A673 (cell line): ENCODE measurements at regions not wholly inside any gene's neighbourhood (a gene's known extent, or its start where the extent isn't known, plus 50 kb on each side); places are given as distances from the start of the nearest gene placed in this dataset.
"Not testable (repeated sequence)": the region's sequence is repeated elsewhere in the genome, so short reads cannot be mapped to it uniquely, and the experiment has no call there.

Experiments
- BruUV-seq: library from RNA; stranded (reverse); fragments of 400-500 nt; replicated peaks from 2 replicates; lab custom pipeline; 2021; lab: Mats Ljungman, UMichigan
- CTCF ChIA-PET: fragments of 300-600 bp; sonication (Branson Sonifier 250); formaldehyde crosslinking; loops from one replicate; lab custom pipeline; 2022; ENCODE audit warnings: antibody characterized with exemption; lab: Charles Lee
- POLR2A ChIA-PET: fragments of 300-600 bp; sonication (Branson Sonifier 250); formaldehyde crosslinking; loops from one replicate; lab custom pipeline; 2022; ENCODE audit warnings: antibody characterized with exemption; ENCODE audit not compliant: low non-redundant PET; lab: Charles Lee
- DNase-seq: peaks from one replicate; pipeline ENCODE4 v3.0.0-alpha.2; 2015; ENCODE audit warnings: low spot score
- H3K27ac ChIP-seq: fragments of 200-600 bp; sonication (generic); 2 replicates; pipeline ENCODE4 v1.5.1; 2016; ENCODE audit warnings: mixed run types, low read depth, mild to moderate bottlenecking, mixed read lengths, antibody characterized with exemption, low read length; ENCODE audit not compliant: poor library complexity, severe bottlenecking
- H3K27me3 ChIP-seq: fragments of 200-600 bp; sonication (generic); replicated peaks from 2 replicates; pipeline ENCODE4 v1.6.1; 2017; ENCODE audit warnings: mixed run types, low read depth, mild to moderate bottlenecking, mixed read lengths, antibody characterized with exemption, low read length; ENCODE audit not compliant: insufficient read depth, poor library complexity
- H3K36me3 ChIP-seq: fragments of 200-600 bp; sonication (generic); 2 replicates; pipeline ENCODE4 v1.6.1; 2016; ENCODE audit warnings: mixed run types, mild to moderate bottlenecking, mixed read lengths, antibody characterized with exemption, low read length; ENCODE audit not compliant: insufficient read depth, poor library complexity, severe bottlenecking
- H3K4me1 ChIP-seq: fragments of 200-600 bp; sonication (generic); 2 replicates; pipeline ENCODE4 v1.6.1; 2017; ENCODE audit warnings: mixed run types, mild to moderate bottlenecking, mixed read lengths, antibody characterized with exemption, low read length; ENCODE audit not compliant: insufficient read depth, poor library complexity, severe bottlenecking
- H3K4me3 ChIP-seq: fragments of 200-600 bp; sonication (generic); 2 replicates; pipeline ENCODE4 v1.5.1; 2016; ENCODE audit warnings: low read depth, mixed run types, mild to moderate bottlenecking, mixed read lengths, low read length; ENCODE audit not compliant: poor library complexity, severe bottlenecking
- H3K9me3 ChIP-seq: fragments of 200-600 bp; sonication (generic); 2 replicates; pipeline ENCODE4 v1.6.1; 2016; ENCODE audit warnings: mixed run types, low read depth, mild to moderate bottlenecking, mixed read lengths, antibody characterized with exemption, low read length; ENCODE audit not compliant: poor library complexity, severe bottlenecking
- EZH2 ChIP-seq: fragments of 200-600 bp; sonication (generic); IDR thresholded peaks from 2 replicates; pipeline ENCODE4 v1.6.1; 2017; ENCODE audit warnings: borderline replicate concordance, low read depth, mild to moderate bottlenecking, mixed read lengths, antibody characterized with exemption, low read length; ENCODE audit not compliant: poor library complexity, severe bottlenecking
- intact Hi-C: fragments of 100-400 bp; cut with micrococcal nuclease; formaldehyde crosslinking; loops from one replicate; pipeline ENCODE4 v1.10.0; 2022; ENCODE audit not compliant: unreplicated experiment
- TF ChIP-seq, protein P1 (sequence below): fragments of 300-800, 200-600 bp; sonication (generic); conservative IDR thresholded peaks from 2 replicates; pipeline ENCODE4 v1.5.1; 2017; ENCODE audit warnings: low read depth, mild to moderate bottlenecking, antibody characterized with exemption, low read length, moderate library complexity, mixed read lengths

DNA sequence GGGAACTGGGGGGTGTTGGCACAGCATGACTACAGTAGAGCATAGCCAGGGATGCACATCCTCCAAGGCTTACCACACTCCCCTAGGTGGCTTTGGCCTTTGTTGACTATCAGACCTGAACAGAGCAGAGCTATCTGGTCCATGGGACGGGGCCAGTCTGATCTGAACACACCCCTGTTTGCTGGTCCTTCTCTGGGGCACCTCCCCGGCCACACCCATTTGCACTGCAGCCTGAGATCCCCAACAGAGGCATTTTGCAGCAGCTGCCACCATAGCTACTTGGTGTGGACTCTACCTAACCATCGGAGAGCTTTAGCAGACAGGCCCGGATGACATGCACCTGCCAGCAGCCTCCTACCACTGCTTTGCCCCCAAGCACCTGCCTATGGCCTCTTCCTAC is 75.8 kb upstream of the NOX4 start:
- Histone ChIP-seq H3K4me1 (no peaks in the 10 kb centered on the region), H3K27ac (no peak overlapping the region), H3K9me3 (no peaks in the 10 kb centered on the region), H3K4me3 (no peak overlapping the region), H3K27me3 (no peaks in the 10 kb centered on the region), H3K36me3 (no peaks in the 10 kb centered on the region)
- intact Hi-C loops = no loop called here
- DNase-seq = no peak
- TF ChIP-seq, protein P1, sequence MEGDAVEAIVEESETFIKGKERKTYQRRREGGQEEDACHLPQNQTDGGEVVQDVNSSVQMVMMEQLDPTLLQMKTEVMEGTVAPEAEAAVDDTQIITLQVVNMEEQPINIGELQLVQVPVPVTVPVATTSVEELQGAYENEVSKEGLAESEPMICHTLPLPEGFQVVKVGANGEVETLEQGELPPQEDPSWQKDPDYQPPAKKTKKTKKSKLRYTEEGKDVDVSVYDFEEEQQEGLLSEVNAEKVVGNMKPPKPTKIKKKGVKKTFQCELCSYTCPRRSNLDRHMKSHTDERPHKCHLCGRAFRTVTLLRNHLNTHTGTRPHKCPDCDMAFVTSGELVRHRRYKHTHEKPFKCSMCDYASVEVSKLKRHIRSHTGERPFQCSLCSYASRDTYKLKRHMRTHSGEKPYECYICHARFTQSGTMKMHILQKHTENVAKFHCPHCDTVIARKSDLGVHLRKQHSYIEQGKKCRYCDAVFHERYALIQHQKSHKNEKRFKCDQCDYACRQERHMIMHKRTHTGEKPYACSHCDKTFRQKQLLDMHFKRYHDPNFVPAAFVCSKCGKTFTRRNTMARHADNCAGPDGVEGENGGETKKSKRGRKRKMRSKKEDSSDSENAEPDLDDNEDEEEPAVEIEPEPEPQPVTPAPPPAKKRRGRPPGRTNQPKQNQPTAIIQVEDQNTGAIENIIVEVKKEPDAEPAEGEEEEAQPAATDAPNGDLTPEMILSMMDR = no peak
- no peak for TF ChIP-seq EZH2
- ChIA-PET POLR2A (no interaction called here), CTCF (no interaction called here)
- BruUV-seq = no TSS peak

DNA sequence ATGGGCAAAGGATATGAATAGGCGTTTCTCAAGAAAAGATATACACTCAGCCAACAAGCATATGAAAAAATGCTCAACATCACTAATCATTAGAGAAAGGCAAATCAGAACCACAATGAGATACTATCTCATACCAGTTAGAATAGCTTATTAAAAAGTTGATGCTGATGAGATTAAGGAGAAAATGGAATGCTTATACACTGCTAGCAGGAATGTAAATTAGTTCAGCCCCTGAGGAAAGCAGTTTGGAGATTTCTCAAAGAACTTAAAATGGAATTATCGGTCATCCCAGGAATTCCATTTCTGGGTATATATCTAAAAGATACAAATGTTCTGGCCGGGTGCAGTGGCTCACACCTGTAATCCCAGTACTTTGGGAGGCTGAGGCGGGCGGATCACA is 78.2 kb upstream of the NOX4 start:
- intact Hi-C loops, BruUV-seq: not testable (repeated sequence)

DNA sequence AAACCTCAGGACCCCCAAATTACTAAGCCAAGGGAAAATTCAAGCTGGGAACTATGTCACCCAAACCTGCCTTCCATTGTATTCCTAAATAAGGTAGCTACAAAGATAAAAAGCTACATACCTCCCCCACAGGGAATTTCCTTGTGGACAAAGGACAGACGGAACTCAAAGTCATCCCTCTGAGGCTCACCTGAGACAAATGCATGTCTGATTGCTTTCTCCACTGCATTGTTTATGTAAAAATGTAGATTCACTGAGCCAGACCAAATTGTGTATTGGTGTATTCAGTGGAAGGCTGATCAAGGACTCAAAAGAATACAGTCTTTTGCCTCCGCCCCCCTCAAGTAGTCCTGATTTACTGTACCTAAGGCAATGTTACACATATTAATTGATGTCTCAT is 80.5 kb upstream of the NOX4 start:
- intact Hi-C loops, CTCF ChIA-PET, H3K4me3 ChIP-seq, H3K36me3 ChIP-seq, H3K27ac ChIP-seq, POLR2A ChIA-PET, H3K27me3 ChIP-seq, DNase-seq, BruUV-seq, H3K9me3 ChIP-seq, H3K4me1 ChIP-seq: not testable (repeated sequence)

More for the DNA sequence above, 78.2 kb upstream of the NOX4 start:
- H3K27ac ChIP-seq, H3K36me3 ChIP-seq, H3K4me3 ChIP-seq, H3K27me3 ChIP-seq, H3K4me1 ChIP-seq, DNase-seq, CTCF ChIA-PET, POLR2A ChIA-PET, H3K9me3 ChIP-seq: not testable (repeated sequence)

DNA sequence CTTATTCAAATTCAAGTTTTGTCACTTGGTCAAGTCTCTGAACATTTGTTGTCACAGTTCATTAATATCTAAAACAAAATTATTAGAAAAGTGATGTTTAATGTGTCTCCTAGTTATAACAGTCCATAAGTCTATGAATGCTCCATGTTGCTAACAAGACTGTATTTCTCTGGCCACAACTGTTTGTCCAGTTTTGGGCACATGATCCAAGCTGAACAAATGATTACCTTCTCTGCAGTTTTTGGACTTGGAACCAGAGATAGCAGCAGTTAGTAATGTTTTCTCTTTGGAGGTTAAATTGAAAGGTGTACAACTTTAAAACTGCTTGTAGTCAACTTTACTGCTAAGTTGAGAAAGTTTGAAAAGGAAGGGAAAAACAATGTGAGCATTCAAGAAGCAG is 84.7 kb upstream of the NOX4 start:
- DNase-seq, BruUV-seq: not testable (repeated sequence)

DNA sequence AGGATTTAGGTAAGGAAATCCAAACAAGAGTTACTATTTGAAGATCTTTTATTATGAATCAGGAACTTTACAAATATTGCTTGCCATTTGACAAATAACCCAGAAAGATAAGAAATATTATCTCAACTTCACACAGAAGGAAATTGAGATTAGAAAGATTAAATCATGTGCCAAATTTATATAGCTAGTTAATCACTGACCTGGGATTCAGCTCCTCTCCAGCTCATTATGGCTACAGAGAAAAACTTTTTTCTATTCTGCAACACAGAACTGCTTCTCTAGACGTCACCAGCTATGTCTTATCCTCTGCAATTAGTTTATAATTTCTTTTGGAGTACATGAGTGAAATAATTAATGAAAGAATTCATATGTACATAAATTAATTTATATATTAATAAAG is 86.3 kb upstream of the NOX4 start:
- H3K27me3 ChIP-seq, H3K4me1 ChIP-seq, CTCF ChIA-PET, DNase-seq, intact Hi-C loops, H3K27ac ChIP-seq, H3K4me3 ChIP-seq, BruUV-seq, H3K9me3 ChIP-seq, POLR2A ChIA-PET, H3K36me3 ChIP-seq: not testable (repeated sequence)

More for the DNA sequence above, 84.7 kb upstream of the NOX4 start:
- POLR2A ChIA-PET, H3K4me3 ChIP-seq, intact Hi-C loops, H3K4me1 ChIP-seq, H3K27me3 ChIP-seq, CTCF ChIA-PET, H3K9me3 ChIP-seq, H3K27ac ChIP-seq, H3K36me3 ChIP-seq: not testable (repeated sequence)
